NCI-H748 (cell line): ENCODE measurements at regions not wholly inside any gene's neighbourhood (a gene's known extent, or its start where the extent isn't known, plus 50 kb on each side); places are given as distances from the start of the nearest gene placed in this dataset.

ENCODE experiments used
- DNase-seq: peaks from one replicate; lab custom pipeline; 2025; ENCODE audit not compliant: unreplicated experiment; lab: John Stamatoyannopoulos, UW

- no peak for DNase-seq
Observed at GRCh38 chr2:239467281-239467955, 66.6 kb upstream of the HDAC4 start.

- DNase-seq = no peak
Observed at GRCh38 chr2:239466755-239467271, 66.0 kb upstream of the HDAC4 start.

GRCh38 chr2:239466061-239466754 lies 65.4 kb upstream of the HDAC4 start:
- no peak for DNase-seq

GRCh38 chr2:239465017-239466001 lies 64.5 kb upstream of the HDAC4 start:
- DNase-seq = peak; percentile 55

- DNase-seq = no peak
Observed at GRCh38 chr2:239464166-239465016, 63.6 kb upstream of the HDAC4 start.

- DNase-seq = no peak
Observed at GRCh38 chr2:239463541-239464165, 62.8 kb upstream of the HDAC4 start.

GRCh38 chr2:239462671-239463506 lies 62.1 kb upstream of the HDAC4 start:
- no peak for DNase-seq

GRCh38 chr2:239462191-239462515 lies 61.3 kb upstream of the HDAC4 start:
- DNase-seq = no peak

GRCh38 chr2:239461291-239462190 lies 60.7 kb upstream of the HDAC4 start:
- DNase-seq = no peak

- DNase-seq = no peak
Observed at GRCh38 chr2:239460780-239461179, 60.0 kb upstream of the HDAC4 start.

- peak; percentile 62 for DNase-seq
Observed at GRCh38 chr2:239459606-239460005, 58.8 kb upstream of the HDAC4 start.

GRCh38 chr2:239459056-239459455 lies 58.2 kb upstream of the HDAC4 start:
- DNase-seq = no peak

GRCh38 chr2:239457586-239458445 lies 57.0 kb upstream of the HDAC4 start:
- DNase-seq = no peak

GRCh38 chr2:239456940-239457339 lies 56.1 kb upstream of the HDAC4 start:
- DNase-seq = no peak

- no peak for DNase-seq
Observed at GRCh38 chr2:239455436-239456203, 54.8 kb upstream of the HDAC4 start.

- no peak for DNase-seq
Observed at GRCh38 chr2:239454507-239454906, 53.7 kb upstream of the HDAC4 start.
